Adrenal gland (tissue), 5 donors: ENCODE measurements at regions not wholly inside any gene's neighbourhood (a gene's known extent, or its start where the extent isn't known, plus 50 kb on each side); places are given as distances from the start of the nearest gene placed in this dataset.

Experiments used
- POLR2A ChIP-seq, 2 donors: fragments of 450-650 bp; IDR thresholded peaks; one replicate each; pipeline ENCODE4 v1.6.1; 2017; ENCODE audit warnings: antibody characterized with exemption in 2 of 2, mild to moderate bottlenecking in 2 of 2, moderate library complexity in 1 of 2
- TF ChIP-seq, protein P1 (sequence below), 6 experiments: fragments of 450-650 bp in 4 of 6; fragments of 200-600 bp in 2 of 6; sonication (generic) in 1 of 6; IDR thresholded peaks; 1 replicate in 5 of 6; 2 replicates in 1 of 6; pipeline versions ENCODE4 v1.5.1 to v1.8.0; 2016 to 2021; ENCODE audit warnings: antibody characterized with exemption in 6 of 6, mild to moderate bottlenecking in 2 of 6, moderate library complexity in 1 of 6
- donor health status: DM: no; HTN: no; CAD: no.

DNA sequence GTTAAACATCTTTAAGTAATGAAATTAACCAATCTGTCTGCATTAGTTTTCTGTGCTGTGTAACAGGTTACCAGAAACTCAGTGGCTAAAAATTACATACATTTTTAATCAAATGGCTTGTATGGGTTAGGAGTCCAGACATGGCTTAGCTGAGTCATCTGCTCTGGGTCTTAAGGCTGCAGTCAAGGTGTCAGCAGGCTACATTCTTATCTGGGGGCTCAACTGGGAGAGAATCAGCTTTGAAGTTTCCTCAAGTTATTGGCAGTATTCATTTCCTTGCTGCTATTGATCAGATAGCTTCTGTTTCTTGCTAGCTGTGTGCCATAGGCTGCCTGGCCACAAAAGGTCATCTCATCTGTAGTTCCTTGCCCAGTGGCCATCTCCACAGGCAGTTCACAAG is 1163.0 kb downstream of the DIAPH3 start:
- TF ChIP-seq POLR2A (IDR thresholded peaks at IDR 0.05): no peak
- TF ChIP-seq, protein P1, sequence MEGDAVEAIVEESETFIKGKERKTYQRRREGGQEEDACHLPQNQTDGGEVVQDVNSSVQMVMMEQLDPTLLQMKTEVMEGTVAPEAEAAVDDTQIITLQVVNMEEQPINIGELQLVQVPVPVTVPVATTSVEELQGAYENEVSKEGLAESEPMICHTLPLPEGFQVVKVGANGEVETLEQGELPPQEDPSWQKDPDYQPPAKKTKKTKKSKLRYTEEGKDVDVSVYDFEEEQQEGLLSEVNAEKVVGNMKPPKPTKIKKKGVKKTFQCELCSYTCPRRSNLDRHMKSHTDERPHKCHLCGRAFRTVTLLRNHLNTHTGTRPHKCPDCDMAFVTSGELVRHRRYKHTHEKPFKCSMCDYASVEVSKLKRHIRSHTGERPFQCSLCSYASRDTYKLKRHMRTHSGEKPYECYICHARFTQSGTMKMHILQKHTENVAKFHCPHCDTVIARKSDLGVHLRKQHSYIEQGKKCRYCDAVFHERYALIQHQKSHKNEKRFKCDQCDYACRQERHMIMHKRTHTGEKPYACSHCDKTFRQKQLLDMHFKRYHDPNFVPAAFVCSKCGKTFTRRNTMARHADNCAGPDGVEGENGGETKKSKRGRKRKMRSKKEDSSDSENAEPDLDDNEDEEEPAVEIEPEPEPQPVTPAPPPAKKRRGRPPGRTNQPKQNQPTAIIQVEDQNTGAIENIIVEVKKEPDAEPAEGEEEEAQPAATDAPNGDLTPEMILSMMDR (IDR thresholded peaks at IDR 0.05): no peak
